ENCODE measurements at regions not wholly inside any gene's neighbourhood (a gene's known extent, or its start where the extent isn't known, plus 50 kb on each side); places are given as distances from the start of the nearest gene placed in this dataset.

DNA sequence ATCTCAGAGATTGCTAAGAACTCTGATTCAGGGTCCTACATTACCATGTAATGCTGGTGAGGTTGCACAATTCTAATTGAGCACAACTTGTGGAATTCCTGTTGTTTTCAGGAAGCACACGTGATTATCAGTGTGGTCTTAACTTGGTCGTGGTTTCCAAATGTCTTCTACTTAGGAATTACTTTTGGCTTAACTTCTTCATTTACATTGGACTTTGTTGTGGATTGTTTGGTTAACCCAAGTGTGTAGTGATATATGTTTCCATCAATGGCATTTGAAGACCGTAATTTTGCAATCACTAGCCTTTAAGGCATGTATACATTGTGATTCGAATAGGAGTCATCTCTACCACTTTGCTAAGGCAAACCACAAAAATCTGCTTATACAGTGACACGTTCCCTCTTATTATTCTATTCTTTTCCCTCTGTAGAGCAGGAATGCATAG, 373.3 kb downstream of the IRS1 start:
- peak; percentile 6 to 15 for DNase-seq

DNA sequence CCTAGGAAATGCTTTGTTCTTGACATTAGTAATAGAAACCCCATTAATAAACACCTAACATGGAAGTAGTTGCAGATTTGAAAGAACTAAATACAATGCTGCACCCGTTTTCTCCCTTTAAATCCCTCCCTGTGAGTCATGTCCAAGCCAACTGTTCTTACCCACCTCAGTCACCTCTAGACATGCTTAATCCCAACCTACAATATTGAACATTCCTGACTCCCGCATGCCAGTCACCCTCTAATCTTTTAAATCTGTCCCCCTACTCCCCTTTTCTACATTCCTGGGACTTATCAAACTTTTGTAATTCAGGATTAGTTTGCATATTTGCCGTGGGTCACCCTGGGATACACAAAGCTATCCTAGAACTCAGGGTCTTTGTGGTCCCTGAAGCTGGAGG, 374.6 kb downstream of the IRS1 start:
- DNase-seq, result no peak

GRCh38 chr2:226423498-226423960, 376.1 kb downstream of the IRS1 start:
- peak; percentile 56 to 66 for DNase-seq

DNA sequence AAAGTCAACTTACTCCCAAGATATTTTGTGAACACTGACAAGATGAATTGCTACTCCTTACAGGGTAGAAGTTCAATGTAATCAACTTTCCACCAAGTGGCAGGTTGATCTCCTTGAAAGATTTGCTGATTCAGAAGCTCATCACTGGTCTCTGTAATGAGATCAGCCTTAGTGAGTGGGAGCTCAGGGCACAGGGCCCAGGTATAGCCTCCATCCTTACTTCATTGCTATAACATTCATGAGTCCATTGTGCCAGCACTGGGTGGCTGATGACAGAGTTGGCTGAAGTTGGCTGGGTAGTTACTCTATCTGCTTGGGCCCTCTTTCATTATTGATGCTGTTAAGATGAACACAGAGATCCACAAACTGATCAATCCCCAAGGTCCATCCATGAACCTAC, 379.0 kb downstream of the IRS1 start:
- no peak for DNase-seq

GRCh38 chr2:226418521-226418920, 381.1 kb downstream of the IRS1 start:
- DNase-seq, result no peak

GRCh38 chr2:226414335-226414734, 385.3 kb downstream of the IRS1 start:
- no peak for DNase-seq

GRCh38 chr2:226413498-226414130, 386.0 kb downstream of the IRS1 start:
- no peak for DNase-seq

DNA sequence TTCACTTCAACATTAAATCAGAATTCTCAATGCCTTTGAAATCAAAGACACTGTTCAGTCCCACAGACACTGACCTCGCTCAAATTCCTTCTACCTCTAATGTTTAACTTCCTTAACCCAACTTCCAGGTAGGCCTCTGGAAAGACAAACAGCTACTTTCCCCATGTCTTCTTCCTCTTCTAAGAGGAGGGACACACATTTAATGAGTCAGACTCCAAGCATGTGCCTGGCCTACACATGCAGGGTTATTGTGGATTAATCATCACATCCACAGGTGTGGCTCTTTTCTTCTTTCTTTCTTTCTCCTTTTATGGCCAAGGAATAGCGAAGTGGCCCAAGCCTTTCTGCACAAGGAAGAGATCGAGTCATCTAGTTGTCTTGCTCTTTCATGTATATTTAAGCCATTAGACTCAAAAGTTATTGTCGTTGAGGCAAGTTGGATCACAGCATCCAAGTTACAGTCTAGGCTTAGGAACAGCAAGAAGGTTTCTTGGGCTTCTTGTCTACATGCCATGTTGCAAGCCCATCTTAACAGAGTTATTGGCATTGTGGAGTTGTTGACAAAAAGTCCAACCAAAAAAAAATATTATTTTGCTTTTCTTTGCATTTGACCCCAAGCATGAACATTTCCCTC, 387.8 kb downstream of the IRS1 start:
- no peak for DNase-seq

GRCh38 chr2:226411205-226411604, 388.4 kb downstream of the IRS1 start:
- peak in 1 of 2 donors; percentile 18 for DNase-seq

- DNase-seq, result no peak
Measured at GRCh38 chr2:226410247-226410835, 389.3 kb downstream of the IRS1 start.

DNA sequence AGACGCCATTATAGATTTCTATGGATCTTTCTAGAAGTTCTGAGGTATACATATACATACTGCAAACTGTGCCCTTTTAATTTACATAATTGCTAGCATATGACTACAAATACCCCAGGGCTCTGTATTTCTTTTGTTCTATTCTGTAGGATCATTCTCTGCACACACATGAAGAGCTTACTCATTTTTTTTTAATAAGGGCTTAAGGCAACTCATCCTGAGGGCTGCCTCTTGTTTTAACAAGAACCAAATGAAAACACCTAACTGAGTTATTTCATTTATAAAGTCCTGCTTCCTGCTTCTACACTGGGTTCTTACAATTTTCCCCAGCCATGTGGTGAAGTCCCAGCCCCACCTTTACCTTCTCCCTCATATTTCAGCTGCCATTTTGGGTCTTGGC, 390.5 kb downstream of the IRS1 start:
- no peak for DNase-seq

DNA sequence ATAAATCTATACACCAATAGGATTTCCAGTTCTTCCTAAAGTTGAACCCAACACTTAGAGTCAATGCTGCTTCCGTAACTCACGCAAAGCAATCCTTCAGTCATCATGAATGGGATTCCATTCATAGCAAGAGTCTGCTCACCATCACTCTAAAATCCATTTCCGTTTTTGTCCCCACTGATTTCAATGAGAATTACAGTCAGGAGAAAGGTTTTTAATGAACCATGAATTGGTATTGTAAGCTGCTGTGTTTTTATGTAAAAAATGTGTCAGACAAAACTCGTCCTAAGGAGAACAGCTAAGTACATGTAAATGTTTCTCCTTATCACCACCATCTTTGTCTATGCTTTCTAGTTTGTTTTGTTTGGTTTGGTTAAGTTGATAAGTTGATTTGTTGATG, 391.5 kb downstream of the IRS1 start:
- DNase-seq, result no peak

DNA sequence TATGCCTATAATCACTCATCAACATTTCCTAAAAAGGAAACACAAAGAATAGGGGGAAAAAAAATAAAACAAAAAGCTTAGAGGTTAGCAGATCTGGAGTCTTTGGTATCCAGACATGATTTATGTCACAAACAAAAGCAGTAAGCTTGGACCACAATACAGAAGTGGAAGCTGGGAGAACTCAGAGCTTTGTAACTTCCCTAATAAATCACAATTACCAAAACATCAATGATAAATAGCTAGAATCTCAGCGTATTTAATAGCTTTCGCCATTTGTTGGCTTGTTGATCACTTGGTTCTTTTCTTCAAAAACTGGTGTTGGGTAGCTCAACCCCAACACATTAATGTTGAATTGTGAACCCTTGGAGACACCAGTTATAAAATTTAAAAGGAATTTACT, 392.5 kb downstream of the IRS1 start:
- no peak for DNase-seq

- no peak for DNase-seq
Measured at GRCh38 chr2:226405465-226405864, 394.2 kb downstream of the IRS1 start.

DNA sequence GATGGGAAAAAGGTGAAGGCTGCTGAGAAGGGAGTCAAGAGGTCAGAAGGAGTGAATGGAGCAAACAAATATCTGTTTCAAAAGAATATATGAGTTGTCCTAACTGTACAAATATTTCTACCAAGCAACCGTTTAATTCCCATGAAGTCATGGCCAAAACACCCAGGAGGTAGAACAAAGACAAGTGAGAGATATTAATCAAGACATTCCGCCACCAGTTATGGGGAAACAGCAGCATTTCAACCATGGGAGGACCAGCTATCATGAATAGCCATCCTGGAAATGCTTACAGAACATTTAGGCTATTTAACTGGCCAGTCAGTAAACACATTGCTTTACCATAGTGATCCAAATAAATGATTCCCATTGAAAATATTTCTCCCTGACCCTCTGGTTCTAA, 396.3 kb downstream of the IRS1 start:
- no peak for DNase-seq

GRCh38 chr2:226399006-226399405, 400.6 kb downstream of the IRS1 start:
- DNase-seq, result no peak

GRCh38 chr2:226398580-226398979, 401.0 kb downstream of the IRS1 start:
- no peak for DNase-seq

- no peak for DNase-seq
Measured at GRCh38 chr2:226396541-226396940, 403.1 kb downstream of the IRS1 start.

DNA sequence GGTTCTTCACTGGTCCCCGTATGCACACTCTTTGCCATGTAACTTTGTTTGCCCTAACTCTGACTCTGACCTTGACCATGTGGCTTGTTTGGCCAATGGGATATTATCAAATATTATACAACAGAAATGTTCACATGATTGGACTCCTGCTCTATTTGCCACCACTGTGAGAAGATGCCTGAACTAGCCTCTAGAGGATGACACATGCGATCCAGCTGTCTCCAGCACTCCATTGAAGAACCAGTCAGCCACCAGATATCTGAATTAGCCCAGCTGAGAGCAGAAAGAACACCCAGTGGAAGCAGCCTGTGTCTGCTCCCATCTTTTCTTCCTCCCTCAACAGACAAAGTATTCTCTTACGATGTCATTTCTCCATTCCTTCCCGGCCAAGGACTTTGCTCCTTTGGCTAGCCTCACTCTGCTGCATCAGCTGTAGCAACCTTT, 412.1 kb downstream of the IRS1 start:
- DNase-seq, result no peak

DNA sequence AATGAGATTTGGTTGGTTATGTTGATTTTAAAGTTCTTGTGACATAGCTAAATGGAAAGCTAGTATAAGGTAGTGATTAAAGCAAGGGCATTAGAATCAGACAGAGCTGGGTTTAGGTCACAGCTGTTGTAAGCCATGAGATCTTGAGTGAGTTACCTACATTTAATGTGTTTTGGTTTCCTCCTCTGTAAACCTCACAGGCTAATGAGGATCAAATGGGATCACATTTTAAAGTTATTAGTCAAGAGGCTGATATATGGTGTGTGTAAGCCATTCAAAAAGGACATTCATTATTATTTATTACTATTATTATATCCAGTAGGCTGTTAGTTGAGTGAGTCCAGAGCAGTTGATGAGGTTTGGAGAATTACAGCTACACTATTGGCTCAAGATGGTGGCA, 416.2 kb downstream of the IRS1 start:
- DNase-seq, result no peak

- no peak for DNase-seq
Measured at GRCh38 chr2:226380679-226381078, 418.9 kb downstream of the IRS1 start.

- no peak for DNase-seq
Measured at GRCh38 chr2:226378753-226379705, 420.6 kb downstream of the IRS1 start.

GRCh38 chr2:226376516-226377180, 423.0 kb downstream of the IRS1 start:
- DNase-seq, result no peak
